ENCODE measurements at regions not wholly inside any gene's neighbourhood (a gene's known extent, or its start where the extent isn't known, plus 50 kb on each side); places are given as distances from the start of the nearest gene placed in this dataset.
"Not testable (repeated sequence)": the region's sequence is repeated elsewhere in the genome, so short reads cannot be mapped to it uniquely, and the experiment has no call there.

DNA sequence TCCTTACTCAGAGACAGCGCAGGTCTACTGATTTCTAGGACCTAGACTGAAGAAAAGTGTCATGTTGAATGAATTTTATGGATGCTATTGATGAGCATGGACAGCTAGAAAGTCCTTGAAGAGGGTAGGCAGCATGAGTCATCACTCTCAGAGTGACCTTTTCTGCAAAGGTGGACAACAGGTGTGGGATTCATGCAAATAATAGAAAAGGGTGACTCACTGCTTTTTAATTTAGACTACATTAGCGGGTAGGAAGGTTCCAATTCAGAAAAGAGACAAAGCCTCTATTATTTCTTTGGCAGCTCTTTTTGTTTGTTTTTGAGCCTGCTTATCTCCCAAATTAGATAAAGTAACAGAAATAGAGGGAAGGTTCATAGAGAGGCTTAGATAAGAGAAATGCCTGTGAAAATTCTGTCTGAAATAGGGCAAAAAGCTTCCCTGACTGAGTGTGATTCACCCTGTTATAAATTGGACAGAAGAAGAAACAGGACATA is 191.4 kb downstream of the TENT5A start:
- no peak for DNase-seq

DNA sequence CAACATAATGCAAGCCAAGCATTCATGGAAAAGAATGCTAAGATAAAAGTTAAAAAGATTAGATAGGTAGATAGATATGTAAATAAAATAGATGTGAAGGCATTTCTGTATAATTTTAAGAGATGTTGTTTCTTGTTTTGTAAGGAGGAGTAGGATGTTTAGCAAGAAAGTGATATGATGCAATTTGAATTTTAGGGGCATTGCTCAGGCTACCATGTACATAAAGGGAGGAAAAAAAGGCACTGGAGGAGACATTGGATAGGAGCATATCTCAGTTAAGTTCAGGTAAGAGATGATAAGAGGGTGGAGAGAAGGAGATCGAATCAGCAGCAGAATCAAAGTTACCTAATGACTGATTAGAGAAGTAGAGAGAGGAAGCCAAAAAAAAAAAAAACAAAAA is 194.7 kb downstream of the TENT5A start:
- no peak for DNase-seq

DNA sequence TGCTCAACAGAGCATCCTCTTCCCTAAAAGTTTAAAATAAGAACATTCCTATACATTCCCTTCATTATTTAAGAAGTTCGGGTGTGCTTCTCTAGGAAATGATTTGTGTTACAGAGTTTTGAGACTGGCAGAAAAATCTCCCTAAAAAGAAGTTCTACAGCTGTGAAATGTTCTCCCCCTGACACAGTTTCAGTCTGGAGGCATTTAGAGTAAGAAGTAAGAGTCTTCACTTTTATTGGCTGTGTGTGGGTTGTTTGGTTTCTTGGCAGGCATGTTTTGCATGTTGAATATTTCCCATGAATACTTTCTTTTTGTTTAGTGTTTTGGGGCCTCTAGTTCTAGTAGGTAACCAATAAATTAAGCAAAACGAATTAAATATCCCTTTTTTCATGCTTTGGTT is 195.9 kb downstream of the TENT5A start:
- no peak for DNase-seq

DNA sequence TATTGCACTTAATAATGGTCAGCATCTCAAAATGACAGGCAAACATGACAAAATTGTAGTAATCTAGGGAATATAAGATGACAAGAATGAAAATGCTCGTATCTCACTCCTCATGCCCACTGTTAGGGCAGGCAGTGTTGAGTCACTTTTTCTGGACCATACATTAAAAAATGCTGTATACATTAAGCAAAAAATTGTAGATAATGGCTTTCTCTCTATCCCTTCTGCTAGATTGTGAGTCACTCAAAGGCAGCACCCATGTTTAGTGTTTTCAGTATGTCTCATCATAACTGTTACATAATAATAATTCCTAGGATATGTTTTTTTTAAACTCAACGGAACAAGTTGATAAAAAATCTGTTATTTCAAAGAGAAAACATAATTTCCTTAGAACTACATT is 199.3 kb downstream of the TENT5A start:
- DNase-seq: no peak

DNA sequence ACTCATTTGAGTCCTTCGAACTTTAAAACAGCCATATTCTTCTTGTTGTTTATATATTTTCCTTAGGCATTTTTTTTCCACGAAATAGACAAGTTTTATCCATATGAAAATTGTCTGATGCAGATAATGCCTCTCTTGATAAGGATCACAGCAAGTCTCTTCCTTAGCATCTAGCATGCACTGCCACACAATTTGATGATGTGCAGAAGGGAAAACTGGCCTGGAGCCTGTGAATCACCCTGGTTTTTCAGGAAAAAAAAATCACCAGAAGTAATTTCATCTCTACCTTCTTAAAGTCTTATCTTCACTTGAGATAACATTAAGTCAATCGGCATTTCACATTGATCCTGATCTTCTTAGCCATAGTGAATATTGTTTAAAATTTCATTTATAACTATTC is 199.8 kb downstream of the TENT5A start:
- no peak for DNase-seq

DNA sequence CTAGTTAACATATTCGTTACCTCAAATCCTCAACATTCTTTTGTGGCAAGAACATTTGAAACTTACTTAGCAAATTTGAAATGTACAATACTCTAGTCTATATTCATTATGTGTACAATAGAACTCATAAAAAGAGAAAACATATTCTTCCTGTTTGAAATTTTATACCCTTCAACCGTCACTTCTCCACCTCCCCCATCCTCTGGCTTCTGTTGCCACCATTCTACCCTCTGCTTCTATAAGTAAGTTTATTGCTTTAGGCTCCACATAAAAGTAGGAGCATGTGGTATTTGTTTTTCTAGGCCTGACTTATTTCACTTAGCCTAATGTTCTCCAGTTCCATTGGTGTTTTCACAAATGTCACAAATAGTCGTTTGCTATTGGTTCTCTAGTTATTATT is 205.3 kb downstream of the TENT5A start:
- DNase-seq: no peak

DNA sequence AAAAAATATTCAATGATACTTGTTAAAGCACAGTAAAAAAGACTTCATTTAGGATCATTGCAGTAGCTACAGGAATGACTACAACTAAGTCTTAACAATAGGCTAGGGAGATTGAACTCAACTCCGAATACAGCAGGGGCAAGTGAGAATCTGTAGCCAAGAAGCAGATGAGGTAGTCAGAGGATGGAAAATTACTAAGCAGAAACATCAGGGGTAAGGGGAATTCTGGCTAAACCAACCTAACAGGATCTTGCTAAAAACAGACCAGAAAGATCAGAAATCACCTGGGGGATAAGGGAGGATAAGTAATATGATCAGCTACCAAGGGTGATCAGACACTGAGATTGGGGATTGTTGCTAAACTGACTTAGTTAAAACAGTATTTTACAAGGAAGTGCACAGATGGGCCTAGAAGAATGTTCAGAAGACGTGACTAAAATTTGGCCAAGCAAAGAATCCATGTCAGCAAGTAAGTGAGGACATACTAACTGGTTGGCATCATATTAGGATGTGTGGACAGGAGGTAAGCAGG is 217.5 kb downstream of the TENT5A start:
- no peak for DNase-seq

DNA sequence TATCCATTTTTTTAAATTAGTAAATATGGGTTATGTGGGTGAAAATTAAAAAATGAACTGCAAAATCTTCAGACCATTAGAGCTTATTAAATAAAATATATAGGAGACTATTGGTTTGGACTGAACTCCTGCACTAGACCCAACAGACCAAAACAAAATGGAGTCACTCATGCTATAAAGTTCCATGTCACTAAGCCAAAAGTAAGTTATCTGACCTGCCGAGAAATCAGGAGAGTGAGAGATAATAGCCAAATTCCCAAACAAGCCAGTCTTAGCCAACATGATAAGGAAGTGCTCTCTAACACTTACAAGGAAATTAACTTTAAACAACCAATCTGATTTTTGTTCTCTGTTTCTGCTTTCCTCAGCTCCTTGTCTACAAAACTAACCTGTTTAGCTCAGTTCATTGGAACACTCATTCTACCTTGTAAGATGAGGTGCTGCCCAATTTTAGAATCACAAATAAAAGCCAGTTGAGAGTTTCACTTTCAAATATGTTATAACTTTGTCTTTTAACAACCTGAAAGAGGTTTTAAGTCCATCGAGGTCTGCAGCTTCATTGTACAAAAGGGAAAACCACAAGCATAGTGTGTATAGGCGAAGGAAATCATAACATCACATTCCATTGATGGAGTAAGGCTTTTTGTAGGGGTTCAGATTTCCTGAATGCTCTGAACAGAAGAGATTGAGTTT is 220.5 kb downstream of the TENT5A start:
- no peak for DNase-seq

DNA sequence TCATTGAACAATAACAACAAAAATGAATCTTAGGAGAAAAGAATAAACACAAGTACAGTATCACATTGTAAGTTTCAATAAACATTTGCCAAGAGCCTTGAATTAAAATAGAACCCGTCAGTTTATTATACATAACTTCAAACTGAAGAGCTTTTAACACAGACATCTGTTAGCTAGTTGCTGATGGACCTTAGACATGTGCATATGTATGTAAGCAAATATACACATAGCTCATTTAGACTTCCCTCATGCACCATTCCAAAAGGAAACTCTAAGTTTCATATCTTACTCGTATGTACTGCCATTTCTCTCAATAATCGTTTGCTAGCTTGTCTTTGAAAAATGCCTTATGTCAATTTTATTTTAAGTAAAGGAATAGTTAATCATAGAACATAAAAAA is 235.0 kb downstream of the TENT5A start:
- DNase-seq: no peak

DNA sequence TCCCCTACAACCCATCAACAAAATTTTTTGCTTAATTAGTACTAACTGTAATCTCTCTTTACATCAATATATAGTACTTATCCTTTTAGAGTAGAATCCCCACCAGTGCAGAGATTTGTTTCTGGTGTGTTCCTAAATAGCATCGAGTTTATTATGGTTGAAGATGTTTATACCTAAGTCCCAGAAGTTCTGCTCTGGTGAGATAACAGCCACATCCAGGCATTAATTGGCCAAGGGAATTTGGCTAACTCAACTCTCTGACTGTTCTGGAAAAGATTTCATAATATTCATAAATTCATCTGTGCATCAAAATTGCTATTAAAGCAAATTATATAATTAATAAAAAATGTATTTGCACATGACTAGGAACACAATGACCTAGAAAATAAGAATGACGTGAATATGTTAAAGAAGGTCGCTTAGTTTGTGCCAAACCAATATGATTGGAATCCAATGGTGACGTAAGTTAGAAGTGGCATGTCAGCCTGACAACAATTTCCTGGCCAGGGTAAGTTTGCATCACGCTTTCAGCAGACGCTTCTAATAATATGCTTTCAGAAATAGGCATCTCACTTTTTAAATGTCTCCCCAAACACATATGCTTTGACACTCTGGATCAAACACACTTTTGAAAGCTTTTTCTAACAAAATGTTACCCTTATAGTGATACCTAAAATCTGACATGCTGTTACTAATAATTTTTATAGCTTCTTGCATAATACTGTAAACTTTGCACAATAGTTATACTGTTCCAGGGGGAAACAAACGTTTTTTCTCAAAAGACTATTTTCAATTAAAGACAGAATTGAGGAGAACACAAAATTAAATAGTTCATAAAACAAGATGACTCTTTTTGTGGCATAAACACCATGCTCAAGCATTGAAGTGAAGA is 236.7 kb downstream of the TENT5A start:
- no peak for DNase-seq

DNA sequence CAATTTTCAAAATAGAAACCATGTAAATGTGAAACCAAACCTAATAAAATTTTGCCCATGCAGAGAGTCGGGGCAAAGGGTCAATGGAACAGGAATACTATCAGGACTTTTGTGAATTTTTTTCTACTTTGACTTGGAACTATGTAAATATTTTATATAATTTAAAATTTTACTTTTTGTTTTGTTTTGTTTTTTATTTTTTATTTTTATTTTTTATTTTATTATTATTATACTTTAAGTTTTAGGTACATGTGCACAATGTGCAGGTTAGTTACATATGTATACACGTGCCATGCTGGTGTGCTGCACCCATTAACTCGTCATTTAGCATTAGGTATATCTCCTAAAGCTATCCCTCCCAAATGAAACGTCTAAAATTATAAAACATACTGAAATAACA is 238.3 kb downstream of the TENT5A start:
- not testable (repeated sequence) for DNase-seq

DNA sequence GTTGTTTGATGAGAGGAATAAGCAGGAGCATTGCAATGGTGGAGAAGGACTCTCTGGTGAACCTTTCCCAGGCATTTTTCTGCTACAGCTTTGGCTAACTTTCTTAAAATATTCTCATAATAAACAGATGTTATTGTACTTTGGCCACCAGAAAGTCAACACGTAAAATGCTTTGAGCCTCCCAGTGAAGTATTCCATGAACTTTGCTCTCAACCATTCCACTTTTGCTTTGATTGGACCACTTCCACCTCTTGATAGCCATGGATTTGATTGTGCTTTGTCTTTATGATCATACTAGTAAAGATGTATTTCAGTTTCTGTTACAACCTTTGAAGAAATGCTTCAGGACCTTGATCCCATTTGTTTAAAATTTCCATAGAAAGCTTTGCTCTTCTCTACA is 241.1 kb downstream of the TENT5A start:
- DNase-seq: no peak

DNA sequence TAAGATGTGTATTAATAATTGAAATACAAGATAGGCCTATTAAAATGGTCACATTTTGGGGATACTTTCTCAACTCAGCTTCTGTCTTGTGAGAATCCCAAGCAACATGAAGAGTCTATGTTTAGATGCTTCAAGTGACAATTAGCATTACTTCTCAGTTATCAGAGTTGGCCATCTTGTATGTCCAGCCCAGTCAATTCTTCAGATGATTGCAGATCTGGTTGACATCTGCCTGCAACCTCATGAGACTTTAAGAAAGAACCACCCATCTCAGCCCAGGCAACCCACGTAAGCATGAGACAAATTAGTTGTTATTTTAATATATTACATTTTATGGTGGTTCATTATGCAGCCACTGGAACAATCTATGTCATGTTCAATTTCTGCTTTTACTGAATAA is 256.5 kb downstream of the TENT5A start:
- DNase-seq: no peak

DNA sequence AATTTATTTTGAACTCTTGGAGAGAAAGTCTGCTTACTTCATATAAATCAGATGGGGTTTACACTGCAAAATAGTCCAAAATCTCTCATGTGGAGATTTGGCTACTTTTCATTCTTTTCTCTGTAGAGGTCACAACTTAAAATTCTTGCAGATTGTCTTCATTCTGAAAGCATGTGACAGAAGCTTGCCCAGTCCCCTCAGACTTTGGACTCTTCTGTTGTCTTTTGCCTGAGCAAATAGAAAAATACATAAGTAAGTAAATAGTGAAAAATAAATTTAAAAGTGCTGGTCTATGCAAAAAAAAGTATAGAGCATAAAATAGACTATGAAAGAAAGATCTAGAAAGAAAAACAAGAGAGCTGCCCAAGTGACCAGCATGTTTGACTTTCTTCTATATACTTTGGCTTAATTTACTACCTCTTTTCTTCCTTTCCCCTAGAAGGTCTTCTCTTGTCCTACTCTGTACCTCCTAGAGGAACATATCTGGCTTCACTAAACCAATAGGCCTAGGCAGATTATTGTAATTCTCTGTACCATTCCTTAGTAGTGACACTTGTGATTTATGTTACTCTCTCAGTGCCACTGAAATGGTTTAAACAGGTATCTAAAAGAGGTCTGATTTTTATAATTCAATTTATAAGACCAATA is 260.9 kb downstream of the TENT5A start:
- no peak for DNase-seq

DNA sequence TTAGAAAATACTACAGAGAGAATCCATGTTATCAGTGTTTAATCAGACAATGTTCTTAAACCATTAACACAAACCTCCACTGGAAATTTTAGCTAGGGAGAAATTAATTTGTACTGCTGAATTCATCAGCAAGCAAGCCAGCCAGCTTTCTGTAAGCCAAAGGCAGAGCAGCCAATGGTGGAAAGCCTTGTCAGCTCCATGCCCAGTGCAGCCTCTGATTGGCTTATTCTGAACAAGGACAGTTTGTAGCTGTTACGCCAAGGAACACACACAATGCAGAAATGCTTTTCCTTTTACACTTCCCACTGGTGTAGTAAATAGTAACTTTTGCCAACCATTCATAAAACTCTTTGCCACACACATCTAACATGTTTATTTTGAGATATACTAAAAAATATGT is 265.0 kb downstream of the TENT5A start:
- no peak for DNase-seq

DNA sequence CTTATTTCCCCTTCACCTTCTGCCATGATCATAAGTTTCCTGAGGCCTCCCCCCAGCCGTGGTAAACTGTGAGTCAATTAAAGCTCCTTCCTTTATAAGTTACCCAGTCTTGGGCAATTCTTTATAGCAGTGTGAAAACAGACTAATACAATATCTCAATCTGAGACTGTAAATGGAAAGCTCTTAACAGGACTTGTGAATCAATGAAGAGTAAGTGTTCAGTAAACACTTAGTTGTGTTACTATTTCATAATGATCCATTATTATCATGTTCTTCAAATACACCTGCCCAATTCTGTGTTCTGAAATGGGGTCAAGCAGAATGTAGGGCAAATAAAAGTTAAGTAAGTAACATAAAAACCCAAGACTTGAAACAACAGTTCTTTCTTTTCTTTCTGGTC is 266.2 kb downstream of the TENT5A start:
- DNase-seq: no peak

DNA sequence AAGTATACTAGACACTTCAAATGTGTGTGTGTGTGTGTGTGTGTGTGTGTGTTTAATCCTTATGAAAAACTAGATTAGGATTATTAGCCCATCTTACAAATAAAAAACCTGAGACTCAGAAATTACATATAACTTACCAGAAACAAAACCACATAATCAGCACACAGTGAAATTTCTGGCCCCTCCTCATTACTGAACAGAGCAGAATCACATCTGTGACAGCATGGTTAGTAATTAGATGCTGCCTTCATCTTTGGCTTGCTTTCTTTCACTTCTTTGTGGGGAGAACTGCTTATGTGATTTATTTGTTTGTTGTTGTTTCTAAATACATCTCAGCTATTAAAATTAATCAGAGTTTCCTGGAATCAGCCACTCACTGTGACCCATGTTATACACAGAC is 267.1 kb downstream of the TENT5A start:
- no peak for DNase-seq

DNA sequence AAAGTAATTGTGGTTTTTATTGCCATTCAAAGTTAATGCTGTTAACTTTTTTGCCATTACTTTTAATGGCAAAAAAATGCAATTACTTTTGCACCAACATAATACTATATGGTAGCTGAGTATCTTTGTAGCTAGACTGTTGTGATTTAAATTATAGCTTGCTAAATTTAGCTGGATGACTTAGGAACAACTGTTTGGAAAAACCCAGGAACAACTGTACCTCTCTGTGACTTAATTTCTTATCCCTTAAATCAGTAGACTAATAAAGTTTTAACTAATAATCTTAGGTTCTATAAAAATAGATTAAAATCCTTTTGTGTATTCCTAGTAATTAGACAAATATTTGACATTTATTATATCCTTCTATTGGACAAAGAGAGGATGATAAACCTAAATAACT is 268.2 kb downstream of the TENT5A start:
- no peak for DNase-seq

DNA sequence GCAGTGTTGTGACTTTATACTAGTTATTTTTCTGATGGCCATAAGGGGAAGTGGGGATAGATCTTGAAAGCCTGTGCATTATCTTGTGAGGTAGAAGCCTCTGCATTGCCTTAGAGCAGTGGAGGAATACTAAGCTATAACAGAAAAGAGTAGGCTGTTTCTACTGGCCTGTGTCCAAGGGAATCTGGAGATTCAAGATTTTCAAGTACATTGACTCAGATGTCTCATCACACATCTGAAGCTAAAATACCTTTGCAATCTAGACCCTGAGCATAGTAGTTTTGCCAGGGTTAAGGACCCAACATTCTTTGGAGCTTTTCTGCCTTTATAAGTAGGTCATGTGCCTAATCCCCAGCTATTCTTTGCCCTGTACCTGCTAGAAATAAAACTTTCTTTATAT is 272.3 kb downstream of the TENT5A start:
- DNase-seq: no peak

DNA sequence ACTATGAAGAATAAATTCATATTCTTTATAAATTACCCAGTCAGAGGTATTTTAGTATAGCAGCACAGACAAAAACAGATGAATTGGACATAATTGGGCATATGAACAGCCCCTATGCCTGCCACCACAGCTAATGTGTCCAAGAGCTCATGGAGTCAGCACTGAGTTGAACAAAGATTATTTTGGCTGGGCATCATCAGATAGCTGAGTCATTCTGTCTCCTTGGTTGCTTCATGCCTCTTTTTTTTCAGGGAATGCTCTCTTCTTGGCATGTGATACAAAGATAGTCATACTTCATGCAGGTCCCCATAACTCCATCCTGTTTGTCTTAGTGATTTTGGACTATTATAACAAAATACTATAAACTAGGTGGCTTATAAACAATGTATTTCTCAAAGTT is 275.6 kb downstream of the TENT5A start:
- DNase-seq: no peak

DNA sequence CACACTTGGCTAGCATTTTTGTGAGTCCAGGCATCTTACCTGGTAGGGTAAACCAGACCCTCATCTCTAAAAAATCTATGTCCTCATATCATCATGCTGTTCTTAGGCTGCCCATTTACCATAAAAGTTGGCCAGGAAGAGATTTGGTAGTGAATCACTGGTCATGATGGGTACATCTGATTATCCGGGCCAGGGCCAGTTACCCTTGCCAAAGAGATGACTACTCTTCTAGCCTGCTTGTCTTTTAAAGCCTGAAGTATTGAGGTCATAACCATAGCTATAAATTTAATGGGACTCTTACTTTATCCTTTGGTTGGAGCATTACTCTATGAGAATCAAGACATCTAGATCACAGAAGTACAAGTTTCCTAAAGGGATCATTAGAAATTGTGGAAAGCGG is 276.8 kb downstream of the TENT5A start:
- DNase-seq: no peak

DNA sequence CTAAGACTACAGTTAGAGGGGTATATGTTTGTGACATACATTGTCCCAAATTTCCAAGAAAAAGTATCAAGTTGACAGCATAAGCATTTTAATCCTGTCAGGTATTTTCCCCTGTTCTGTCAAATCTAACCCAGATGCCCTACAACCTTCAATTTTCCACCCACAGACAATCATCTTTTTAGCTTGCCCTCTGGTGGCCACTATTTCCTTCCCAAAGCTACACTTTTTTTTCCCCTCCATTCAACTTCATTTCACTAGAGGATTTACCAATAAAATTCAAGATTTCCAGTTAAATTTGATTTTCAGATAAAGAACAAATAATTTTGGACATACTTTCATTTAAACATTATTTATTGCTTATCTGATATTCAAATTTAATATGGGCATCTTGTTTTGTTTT is 286.6 kb downstream of the TENT5A start:
- no peak for DNase-seq

DNA sequence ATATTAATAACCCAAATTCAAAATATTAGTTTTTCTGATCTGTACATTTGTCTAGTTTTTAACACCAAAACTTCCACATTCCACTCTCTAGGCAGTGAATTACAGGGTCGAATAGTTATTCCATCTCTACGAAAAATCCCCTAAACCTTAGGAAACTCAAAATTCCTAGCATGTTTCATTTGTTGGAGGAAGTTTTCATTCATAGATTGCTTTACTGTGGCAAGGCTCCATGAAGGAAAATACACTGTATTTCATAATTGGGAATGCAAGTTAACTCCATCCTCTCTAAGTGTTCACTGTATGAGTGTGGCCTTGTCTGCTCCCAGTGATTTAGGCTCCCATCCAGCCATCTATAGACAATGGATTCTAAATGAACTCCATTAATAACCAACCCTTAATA is 296.1 kb downstream of the TENT5A start:
- no peak for DNase-seq

DNA sequence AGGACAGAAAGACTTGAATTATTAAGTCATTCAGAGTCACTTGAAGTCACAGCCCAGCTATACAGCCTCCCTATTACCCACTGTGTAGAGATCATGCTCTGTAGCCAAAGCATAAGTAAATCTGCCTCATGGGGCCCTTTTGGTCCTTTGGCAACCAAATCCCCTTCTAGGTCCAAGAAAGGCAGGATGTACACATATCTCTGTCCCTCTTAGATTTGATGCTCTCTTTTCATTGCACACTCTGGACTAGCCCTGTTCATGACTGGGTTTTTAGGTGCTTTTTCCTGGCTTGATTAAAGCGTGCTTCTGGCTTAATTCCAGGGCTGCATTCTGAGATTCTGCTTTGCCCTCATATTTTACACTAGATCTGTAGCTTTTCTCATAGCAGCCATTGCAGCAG is 296.8 kb downstream of the TENT5A start:
- no peak for DNase-seq

Data from islet precursor cell (in vitro differentiated cells).